Right lung (tissue), 2 donors: ENCODE measurements at regions not wholly inside any gene's neighbourhood (a gene's known extent, or its start where the extent isn't known, plus 50 kb on each side); places are given as distances from the start of the nearest gene placed in this dataset.

Source experiments
- DNase-seq, 2 donors: peaks; one replicate each; pipeline ENCODE4 v3.0.0-alpha.2; 2013

- DNase-seq: no peak
Measured at GRCh38 chr3:182462152-182462551, 331.2 kb upstream of the ATP11B start.

GRCh38 chr3:182464513-182465145 is 328.7 kb upstream of the ATP11B start:
- no peak for DNase-seq

GRCh38 chr3:182465301-182466185 is 327.8 kb upstream of the ATP11B start:
- no peak for DNase-seq

- no peak for DNase-seq
Measured at GRCh38 chr3:182469086-182469485, 324.2 kb upstream of the ATP11B start.

GRCh38 chr3:182470187-182470586 is 323.1 kb upstream of the ATP11B start:
- no peak for DNase-seq

- no peak for DNase-seq
Measured at GRCh38 chr3:182473191-182473710, 320.1 kb upstream of the ATP11B start.

- DNase-seq: no peak
Measured at GRCh38 chr3:182478369-182478768, 314.9 kb upstream of the ATP11B start.

GRCh38 chr3:182479419-182480336 is 313.6 kb upstream of the ATP11B start:
- no peak for DNase-seq

GRCh38 chr3:182482705-182483104 is 310.6 kb upstream of the ATP11B start:
- no peak for DNase-seq

- no peak for DNase-seq
Measured at GRCh38 chr3:182484682-182485081, 308.6 kb upstream of the ATP11B start.

- no peak for DNase-seq
Measured at GRCh38 chr3:182485301-182485700, 308.0 kb upstream of the ATP11B start.

GRCh38 chr3:182486463-182486862 is 306.8 kb upstream of the ATP11B start:
- DNase-seq: no peak

GRCh38 chr3:182487143-182487542 is 306.2 kb upstream of the ATP11B start:
- no peak for DNase-seq

- DNase-seq: no peak
Measured at GRCh38 chr3:182487611-182488010, 305.7 kb upstream of the ATP11B start.

- DNase-seq: no peak
Measured at GRCh38 chr3:182490596-182491491, 302.5 kb upstream of the ATP11B start.

- no peak for DNase-seq
Measured at GRCh38 chr3:182491577-182491976, 301.7 kb upstream of the ATP11B start.

GRCh38 chr3:182492536-182492935 is 300.8 kb upstream of the ATP11B start:
- no peak for DNase-seq

- no peak for DNase-seq
Measured at GRCh38 chr3:182500289-182500688, 293.0 kb upstream of the ATP11B start.

- DNase-seq: no peak
Measured at GRCh38 chr3:182501856-182502255, 291.4 kb upstream of the ATP11B start.

GRCh38 chr3:182503401-182503800 is 289.9 kb upstream of the ATP11B start:
- peak in 1 of 2 donors; percentile 44 for DNase-seq
